ENCODE measurements at regions not wholly inside any gene's neighbourhood (a gene's known extent, or its start where the extent isn't known, plus 50 kb on each side); places are given as distances from the start of the nearest gene placed in this dataset.
"Not testable (repeated sequence)": the region's sequence is repeated elsewhere in the genome, so short reads cannot be mapped to it uniquely, and the experiment has no call there.

DNA sequence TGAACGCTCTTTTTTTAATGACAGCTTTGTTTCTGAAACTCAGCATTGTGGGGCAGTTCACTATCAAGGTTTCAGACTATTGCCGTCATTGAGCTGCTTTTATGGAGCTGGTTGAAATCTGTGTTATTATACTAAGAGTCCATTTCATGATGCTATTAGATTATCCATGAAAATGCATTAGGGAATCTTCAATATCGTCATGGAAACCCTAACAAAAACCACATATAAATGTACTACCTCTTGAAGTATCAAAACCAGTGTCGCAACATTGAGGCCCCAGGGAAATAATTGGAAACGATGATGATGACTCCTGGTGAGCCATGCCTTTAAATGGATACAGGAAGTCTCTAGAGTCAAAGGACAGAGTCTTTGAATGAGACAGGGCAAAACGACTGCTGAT lies 231.6 kb upstream of the CPHXL start:
- Histone ChIP-seq H3K4me1 (ENCODE audit: insufficient read depth, low read length, poor library complexity, severe bottlenecking) (no peaks in the 10 kb centered on the region), H3K27ac (ENCODE audit: low read depth, low read length, poor library complexity, severe bottlenecking) (no peak overlapping the region), H3K79me2 (ENCODE audit: insufficient read depth, low read depth, low read length) (no peaks in the 10 kb centered on the region), H3K9me3 (ENCODE audit: low read length) (no peaks in the 10 kb centered on the region), H3K4me3 (ENCODE audit: low read depth, low read length, poor library complexity, severe bottlenecking) (no peak overlapping the region), H2AFZ (ENCODE audit: low read length) (no peak overlapping the region), H3K9me2 (ENCODE audit: insufficient read depth, low read length) (no peaks in the 10 kb centered on the region), H4K20me1 (ENCODE audit: insufficient read depth, low read length) (no peaks in the 10 kb centered on the region), H3K36me3 (ENCODE audit: insufficient read depth, low read length) (no peaks in the 10 kb centered on the region), H3K4me2 (ENCODE audit: low read length) (no peak overlapping the region)
- TF ChIP-seq EZH2phosphoT487 (IDR thresholded peaks at IDR 0.05; ENCODE audit: borderline replicate concordance, low read depth, low read length), result no peak
- ChIA-PET CTCF (ENCODE audit: unreplicated experiment) (interaction anchor here (0.5 to 0.6 kb wide), 2 partner anchors 1000 to 1311 kb away, joined by 3 read pairs; no protein-coding TSS in a partner anchor), POLR2A (interaction anchor here (0.5 kb wide), 2 partner anchors 889 to 1766 kb away, joined by 4 to 8 read pairs; no protein-coding TSS in a partner anchor)
- intact Hi-C loops (cut with micrococcal nuclease; ENCODE audit: unreplicated experiment), result no loop called here
- no TSS peak for BruUV-seq (replicated peaks)
- no peak for DNase-seq (ENCODE audit: low spot score)

DNA sequence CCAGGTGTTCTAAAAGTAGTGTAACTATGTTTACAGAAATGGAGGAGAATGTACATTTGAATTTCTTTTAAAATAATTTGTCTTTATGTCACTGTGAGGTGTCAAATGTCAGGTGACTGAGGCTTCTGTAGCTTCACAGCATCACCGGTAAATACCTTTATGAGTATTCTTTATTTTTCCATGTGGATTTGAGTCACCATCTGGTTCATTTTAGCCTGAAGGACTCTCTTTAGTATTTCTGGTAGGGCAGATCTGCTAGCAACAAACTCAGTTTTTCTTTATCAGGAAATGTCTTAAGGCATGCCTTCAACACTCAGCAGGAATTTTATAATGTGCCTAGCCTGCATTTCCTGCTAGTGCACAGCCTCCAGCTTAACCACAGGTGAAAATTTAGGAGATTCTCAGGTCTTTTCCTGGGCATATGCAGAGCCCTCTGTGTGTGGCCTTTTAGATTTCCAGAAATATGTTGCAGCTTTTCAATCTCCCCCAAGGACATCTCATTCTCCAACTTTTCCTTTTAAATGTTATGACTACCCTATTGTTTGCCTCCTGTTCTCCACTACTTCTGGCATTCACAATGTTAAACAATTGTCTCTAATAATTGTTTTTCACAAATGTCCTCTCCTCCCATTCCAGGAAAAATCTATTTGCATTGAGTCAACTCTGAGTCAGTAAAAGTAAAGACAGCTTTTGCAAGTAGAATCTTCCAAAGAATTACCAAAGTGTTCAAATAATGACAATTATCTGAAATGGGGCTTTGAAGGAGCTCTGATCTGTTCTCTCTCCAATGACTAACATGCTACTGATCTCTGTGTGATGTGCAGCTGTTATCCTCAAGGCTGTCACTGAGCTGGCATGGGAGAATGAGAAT lies 239.4 kb upstream of the CPHXL start:
- no TSS peak for BruUV-seq (replicated peaks)
- no peaks in the 10 kb centered on the region for H3K9me2 ChIP-seq (ENCODE audit: insufficient read depth, low read length)
- ChIA-PET POLR2A (interaction anchor here (0.5 kb wide), 1 partner anchor 15 kb away, joined by 3 read pairs; no protein-coding TSS in a partner anchor), CTCF (ENCODE audit: unreplicated experiment) (no interaction called here)
- no peak for DNase-seq (ENCODE audit: low spot score)
- H4K20me1 ChIP-seq (ENCODE audit: insufficient read depth, low read length), result no peaks in the 10 kb centered on the region
- H3K27ac ChIP-seq (ENCODE audit: low read depth, low read length, poor library complexity, severe bottlenecking), result no peak overlapping the region
- intact Hi-C loops (cut with micrococcal nuclease; ENCODE audit: unreplicated experiment), result no loop called here
- no peak overlapping the region for H3K4me3 ChIP-seq (ENCODE audit: low read depth, low read length, poor library complexity, severe bottlenecking)
- H2AFZ ChIP-seq (ENCODE audit: low read length), result no peak overlapping the region
- H3K9me3 ChIP-seq (ENCODE audit: low read length), result no peaks in the 10 kb centered on the region
- no peak overlapping the region for H3K4me2 ChIP-seq (ENCODE audit: low read length)
- no peak for TF ChIP-seq EZH2phosphoT487 (IDR thresholded peaks at IDR 0.05; ENCODE audit: borderline replicate concordance, low read depth, low read length)
- TF ChIP-seq, protein P1, sequence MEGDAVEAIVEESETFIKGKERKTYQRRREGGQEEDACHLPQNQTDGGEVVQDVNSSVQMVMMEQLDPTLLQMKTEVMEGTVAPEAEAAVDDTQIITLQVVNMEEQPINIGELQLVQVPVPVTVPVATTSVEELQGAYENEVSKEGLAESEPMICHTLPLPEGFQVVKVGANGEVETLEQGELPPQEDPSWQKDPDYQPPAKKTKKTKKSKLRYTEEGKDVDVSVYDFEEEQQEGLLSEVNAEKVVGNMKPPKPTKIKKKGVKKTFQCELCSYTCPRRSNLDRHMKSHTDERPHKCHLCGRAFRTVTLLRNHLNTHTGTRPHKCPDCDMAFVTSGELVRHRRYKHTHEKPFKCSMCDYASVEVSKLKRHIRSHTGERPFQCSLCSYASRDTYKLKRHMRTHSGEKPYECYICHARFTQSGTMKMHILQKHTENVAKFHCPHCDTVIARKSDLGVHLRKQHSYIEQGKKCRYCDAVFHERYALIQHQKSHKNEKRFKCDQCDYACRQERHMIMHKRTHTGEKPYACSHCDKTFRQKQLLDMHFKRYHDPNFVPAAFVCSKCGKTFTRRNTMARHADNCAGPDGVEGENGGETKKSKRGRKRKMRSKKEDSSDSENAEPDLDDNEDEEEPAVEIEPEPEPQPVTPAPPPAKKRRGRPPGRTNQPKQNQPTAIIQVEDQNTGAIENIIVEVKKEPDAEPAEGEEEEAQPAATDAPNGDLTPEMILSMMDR (conservative IDR thresholded peaks at IDR 0.05; ENCODE audit: low read length), result no peak
- no peaks in the 10 kb centered on the region for H3K4me1 ChIP-seq (ENCODE audit: insufficient read depth, low read length, poor library complexity, severe bottlenecking)
- no peaks in the 10 kb centered on the region for H3K36me3 ChIP-seq (ENCODE audit: insufficient read depth, low read length)
- H3K79me2 ChIP-seq (ENCODE audit: insufficient read depth, low read depth, low read length), result no peaks in the 10 kb centered on the region

DNA sequence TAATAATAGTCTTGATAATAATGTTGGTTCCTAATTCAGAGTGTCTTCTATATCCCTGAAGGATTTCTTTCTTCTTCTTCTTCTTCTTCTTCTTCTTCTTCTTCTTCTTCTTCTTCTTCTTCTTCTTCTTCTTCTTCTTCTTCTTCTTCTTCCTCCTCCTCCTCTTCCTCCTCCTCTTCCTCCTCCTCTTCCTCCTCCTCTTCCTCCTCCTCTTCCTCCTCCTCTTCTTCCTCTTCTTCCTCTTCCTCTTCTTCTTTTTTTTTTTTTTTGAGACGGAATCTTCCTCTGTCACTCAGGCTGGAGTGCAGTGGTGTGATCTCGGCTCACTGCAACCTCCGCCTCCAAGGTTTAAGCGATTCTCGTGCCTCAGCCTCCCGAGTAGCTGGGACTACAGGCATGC lies 242.8 kb upstream of the CPHXL start:
- DNase-seq (ENCODE audit: low spot score); H3K36me3 ChIP-seq (ENCODE audit: insufficient read depth, low read length); H3K9me3 ChIP-seq (ENCODE audit: low read length); H3K4me3 ChIP-seq (ENCODE audit: low read depth, low read length, poor library complexity, severe bottlenecking); H3K4me1 ChIP-seq (ENCODE audit: insufficient read depth, low read length, poor library complexity, severe bottlenecking); H3K4me2 ChIP-seq (ENCODE audit: low read length); H4K20me1 ChIP-seq (ENCODE audit: insufficient read depth, low read length); H3K27ac ChIP-seq (ENCODE audit: low read depth, low read length, poor library complexity, severe bottlenecking); H3K79me2 ChIP-seq (ENCODE audit: insufficient read depth, low read depth, low read length); intact Hi-C loops (cut with micrococcal nuclease; ENCODE audit: unreplicated experiment); H2AFZ ChIP-seq (ENCODE audit: low read length); H3K9me2 ChIP-seq (ENCODE audit: insufficient read depth, low read length); CTCF ChIA-PET (ENCODE audit: unreplicated experiment); BruUV-seq (replicated peaks): not testable (repeated sequence)
- POLR2A ChIA-PET, result interaction anchor here (0.6 to 0.7 kb wide), 2 partner anchors 23 to 149 kb away, joined by 3 to 5 read pairs; no protein-coding TSS in a partner anchor
